ENCODE measurements at regions not wholly inside any gene's neighbourhood (a gene's known extent, or its start where the extent isn't known, plus 50 kb on each side); places are given as distances from the start of the nearest gene placed in this dataset.

DNA sequence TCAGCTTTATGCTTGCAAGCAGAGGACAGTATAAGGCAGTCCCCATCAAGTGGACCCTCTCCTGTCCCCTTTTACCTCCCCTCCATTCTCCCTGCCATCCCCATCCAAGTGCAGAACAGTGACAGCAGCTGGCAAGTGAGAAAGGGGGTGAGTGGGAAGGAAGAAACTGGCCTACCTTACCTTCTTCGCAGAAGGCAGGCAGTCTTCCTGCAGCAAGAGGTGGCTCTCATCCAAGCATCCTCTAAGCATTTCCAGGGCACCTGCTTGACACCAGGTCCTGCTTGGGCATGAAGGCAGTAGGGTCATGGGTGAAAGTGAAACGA lies 77.3 kb upstream of the SH3PXD2B start:
- TF ChIP-seq, protein P1, sequence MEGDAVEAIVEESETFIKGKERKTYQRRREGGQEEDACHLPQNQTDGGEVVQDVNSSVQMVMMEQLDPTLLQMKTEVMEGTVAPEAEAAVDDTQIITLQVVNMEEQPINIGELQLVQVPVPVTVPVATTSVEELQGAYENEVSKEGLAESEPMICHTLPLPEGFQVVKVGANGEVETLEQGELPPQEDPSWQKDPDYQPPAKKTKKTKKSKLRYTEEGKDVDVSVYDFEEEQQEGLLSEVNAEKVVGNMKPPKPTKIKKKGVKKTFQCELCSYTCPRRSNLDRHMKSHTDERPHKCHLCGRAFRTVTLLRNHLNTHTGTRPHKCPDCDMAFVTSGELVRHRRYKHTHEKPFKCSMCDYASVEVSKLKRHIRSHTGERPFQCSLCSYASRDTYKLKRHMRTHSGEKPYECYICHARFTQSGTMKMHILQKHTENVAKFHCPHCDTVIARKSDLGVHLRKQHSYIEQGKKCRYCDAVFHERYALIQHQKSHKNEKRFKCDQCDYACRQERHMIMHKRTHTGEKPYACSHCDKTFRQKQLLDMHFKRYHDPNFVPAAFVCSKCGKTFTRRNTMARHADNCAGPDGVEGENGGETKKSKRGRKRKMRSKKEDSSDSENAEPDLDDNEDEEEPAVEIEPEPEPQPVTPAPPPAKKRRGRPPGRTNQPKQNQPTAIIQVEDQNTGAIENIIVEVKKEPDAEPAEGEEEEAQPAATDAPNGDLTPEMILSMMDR (IDR thresholded peaks at IDR 0.05) = no peak
- TF ChIP-seq POLR2A (IDR thresholded peaks at IDR 0.05) = no peak
